Pancreas (tissue), 10 donors: ENCODE measurements at regions not wholly inside any gene's neighbourhood (a gene's known extent, or its start where the extent isn't known, plus 50 kb on each side); places are given as distances from the start of the nearest gene placed in this dataset.
"Not testable (repeated sequence)": the region's sequence is repeated elsewhere in the genome, so short reads cannot be mapped to it uniquely, and the experiment has no call there.

Source experiments
- ATAC-seq, 4 donors: fragments of 200-7000 bp; cut with Tn5 transposase; one replicate each; pipeline versions ENCODE4 v1.8.0 to v1.9.1; 2020; ENCODE audit warnings: mild to moderate bottlenecking in 4 of 4, moderate library complexity in 4 of 4
- DNase-seq, 6 donors: peaks; one replicate each; pipeline ENCODE4 v3.0.0-alpha.2; 2020
- FAIRE-seq: peaks from 2 replicates; lab custom pipeline; 2012; peaks lifted over from hg19 to GRCh38; lab: Jason Lieb, UNC
- H3K27ac ChIP-seq, 4 donors: fragments of 200-600 bp; sonication (generic); 1 replicate in 3 of 4; 2 replicates in 1 of 4; pipeline versions ENCODE4 v1.5.0 to v1.8.0; 2020
- H3K27me3 ChIP-seq, 4 donors: fragments of 200-600 bp; one replicate each; pipeline ENCODE4 v1.8.0; 2021
- H3K36me3 ChIP-seq, 3 donors: fragments of 200-600 bp; sonication (generic) in 1 of 3; one replicate each; pipeline versions ENCODE4 v1.5.0 to v1.8.0; 2020 to 2021
- H3K4me1 ChIP-seq, 3 donors: fragments of 200-600 bp; one replicate each; pipeline ENCODE4 v1.8.0; 2021
- H3K4me3 ChIP-seq, 4 donors: fragments of 200-600 bp; sonication (generic) in 2 of 4; one replicate each; pipeline versions ENCODE4 v1.5.0 to v1.8.0; 2020 to 2021
- H3K9me3 ChIP-seq, 4 donors: fragments of 200-600 bp; one replicate each; pipeline ENCODE4 v1.8.0; 2021
- CTCF ChIP-seq, 4 donors: fragments of 200-600 bp; sonication (generic) in 3 of 4; IDR thresholded peaks; one replicate each; pipeline versions ENCODE4 v1.5.0 to v1.8.0; 2021; ENCODE audit warnings: antibody characterized with exemption in 4 of 4
- WGBS, 2 donors: extraction: QIAGEN DNeasy Blood & Tissue Kit; methylation state at CpG; one replicate each; pipeline ENCODE4 v1.1.7; 2013; 5-methylcytosine and 5-hydroxymethylcytosine counted together
- intact Hi-C, 3 donors: fragments of 100-400 bp; cut with DNase I; formaldehyde crosslinking; loops; one replicate each; pipeline versions ENCODE4 v1.11.1 to v1.14.2; 2022
- donor health status: healthy with polysubstance abuse.
- donor health status: DM: no; HTN: no; CAD: no; lungs with moderate emphysema.
- donor health status: DM: no; HTN: no; CAD: no.
- donor health status: control.
- donor health status: control.
- donor health status: Bipolar disorder and iron deficiency.
- donor health status: DM: yes; HTN: yes; CAD: no.
- donor health status: DM: no; HTN: no; CAD: no.
- donor health status: DM: no; HTN: no; CAD: no.
- donor health status: DM: yes; HTN: yes; CAD: no.

- intact Hi-C loops = no loop called here
- no peak for FAIRE-seq
- no peak for TF ChIP-seq CTCF (IDR thresholded peaks at IDR 0.05)
- H3K36me3 ChIP-seq = no peaks in the 10 kb centered on the region
- no peaks in the 10 kb centered on the region for H3K4me1 ChIP-seq
- no peaks in the 10 kb centered on the region for H3K9me3 ChIP-seq
- no peak for ATAC-seq
- WGBS, 2 donors = 80 to 86% methylated on average over 5 of the region's 5 CpGs
- no peak overlapping the region for H3K27ac ChIP-seq
- no peak overlapping the region for H3K4me3 ChIP-seq
- no peak for DNase-seq
- no peaks in the 10 kb centered on the region for H3K27me3 ChIP-seq
These were observed 57.6 kb upstream of the PPP2R3B start for GRCh38 chrX:444305-444704.

- H3K27me3 ChIP-seq = no peaks in the 10 kb centered on the region
- ATAC-seq (no peak), DNase-seq (no peak), FAIRE-seq (no peak)
- H3K27ac ChIP-seq = no peak overlapping the region
- H3K4me1 ChIP-seq = no peaks in the 10 kb centered on the region
- H3K9me3 ChIP-seq = no peaks in the 10 kb centered on the region
- TF ChIP-seq CTCF (IDR thresholded peaks at IDR 0.05) = no peak
- intact Hi-C loops = no loop called here
- 25 to 28% methylated on average over 8 of the region's 8 CpGs for WGBS, 2 donors
- no peaks in the 10 kb centered on the region for H3K36me3 ChIP-seq
- no peak overlapping the region for H3K4me3 ChIP-seq
These were observed 59.0 kb upstream of the PPP2R3B start for GRCh38 chrX:445727-446126.

DNA sequence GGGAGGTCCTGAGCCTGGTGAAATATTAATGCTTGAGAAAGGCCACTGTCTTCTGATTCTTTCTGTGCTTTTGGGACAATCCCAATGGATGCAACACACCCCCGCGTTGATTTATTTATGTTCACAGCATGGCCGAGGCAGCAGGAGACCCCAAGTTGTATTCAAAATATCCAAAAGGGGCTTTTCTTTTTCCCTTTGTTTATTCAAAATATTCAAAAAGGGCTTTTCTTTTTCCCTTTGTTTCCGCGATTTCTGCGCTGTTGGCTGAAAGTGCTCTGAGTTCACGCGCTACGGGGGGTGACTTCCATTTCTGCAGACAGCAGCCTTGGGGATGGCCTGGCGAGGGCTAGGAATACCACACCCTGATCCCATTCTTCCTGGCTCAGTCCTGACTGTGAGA lies 59.5 kb upstream of the PPP2R3B start:
- H3K27me3 ChIP-seq = no peaks in the 10 kb centered on the region

GRCh38 chrX:447052-447451 lies 60.3 kb upstream of the PPP2R3B start:
- Histone ChIP-seq H3K4me1 (no peaks in the 10 kb centered on the region), H3K36me3 (no peaks in the 10 kb centered on the region), H3K4me3 (no peak overlapping the region), H3K27me3 (no peaks in the 10 kb centered on the region), H3K27ac (no peak overlapping the region), H3K9me3 (no peaks in the 10 kb centered on the region)
- intact Hi-C loops = no loop called here
- no peak for DNase-seq
- no peak for FAIRE-seq
- WGBS, 2 donors = 64 to 89% methylated on average over 5 of the region's 5 CpGs
- ATAC-seq = no peak
- TF ChIP-seq CTCF (IDR thresholded peaks at IDR 0.05) = no peak

More for the DNA sequence above, 59.5 kb upstream of the PPP2R3B start:
- intact Hi-C loops = no loop called here
- FAIRE-seq = no peak
- Histone ChIP-seq H3K4me1 (no peaks in the 10 kb centered on the region), H3K27ac (no peak overlapping the region), H3K36me3 (no peaks in the 10 kb centered on the region), H3K9me3 (no peaks in the 10 kb centered on the region), H3K4me3 (no peak overlapping the region)
- WGBS, 2 donors = 17% methylated on average over 10 of the region's 10 CpGs
- ATAC-seq = no peak
- TF ChIP-seq CTCF (IDR thresholded peaks at IDR 0.05) = no peak
- DNase-seq = no peak

DNA sequence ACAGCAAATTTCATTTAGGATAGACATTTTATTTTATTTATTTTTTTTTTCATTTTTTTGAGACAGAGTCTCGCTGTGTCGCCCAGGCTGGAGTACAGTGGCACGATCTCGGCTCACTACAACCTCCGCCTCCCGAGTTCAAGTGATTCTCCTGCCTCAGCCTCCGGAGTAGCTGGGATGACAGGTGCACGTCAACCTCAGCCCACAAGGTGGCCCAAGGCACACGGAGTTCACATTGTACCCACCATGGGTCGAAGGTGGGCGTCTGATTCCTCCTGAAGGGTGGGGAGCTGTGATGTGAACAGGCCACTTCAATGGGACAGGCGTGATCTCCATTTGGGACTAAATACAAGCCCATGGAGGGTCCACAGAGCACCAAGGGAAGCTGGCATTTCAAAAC lies 65.0 kb upstream of the PPP2R3B start:
- H3K27me3 ChIP-seq, H3K27ac ChIP-seq, H3K4me1 ChIP-seq, ATAC-seq, FAIRE-seq, DNase-seq, intact Hi-C loops, H3K36me3 ChIP-seq, H3K9me3 ChIP-seq, H3K4me3 ChIP-seq: not testable (repeated sequence)
- 60 to 61% methylated on average over 12 of the region's 12 CpGs for WGBS, 2 donors

GRCh38 chrX:452598-452997 lies 65.9 kb upstream of the PPP2R3B start:
- no peaks in the 10 kb centered on the region for H3K4me1 ChIP-seq
- no peaks in the 10 kb centered on the region for H3K9me3 ChIP-seq
- FAIRE-seq (no peak), DNase-seq (no peak), ATAC-seq (no peak)
- no peaks in the 10 kb centered on the region for H3K27me3 ChIP-seq
- intact Hi-C loops = no loop called here
- no peak overlapping the region for H3K27ac ChIP-seq
- no peak for TF ChIP-seq CTCF (IDR thresholded peaks at IDR 0.05)
- no peaks in the 10 kb centered on the region for H3K36me3 ChIP-seq
- no peak overlapping the region for H3K4me3 ChIP-seq

GRCh38 chrX:454514-454913 lies 67.8 kb upstream of the PPP2R3B start:
- H3K27me3 ChIP-seq, ATAC-seq, H3K36me3 ChIP-seq, H3K9me3 ChIP-seq, H3K4me1 ChIP-seq, H3K4me3 ChIP-seq, intact Hi-C loops, FAIRE-seq, DNase-seq, H3K27ac ChIP-seq: not testable (repeated sequence)
- 87 to 94% methylated on average over 7 of the region's 7 CpGs for WGBS, 2 donors
